Progenitor cell of endocrine pancreas (in vitro differentiated cells): ENCODE measurements at regions not wholly inside any gene's neighbourhood (a gene's known extent, or its start where the extent isn't known, plus 50 kb on each side); places are given as distances from the start of the nearest gene placed in this dataset.
A peak's percentile ranks its signal among the peaks of the same experiment; 100 is the strongest.

ENCODE experiments used
- DNase-seq: peaks from one replicate; pipeline ENCODE4 v3.0.0; 2021; ENCODE audit warnings: low spot score; ENCODE audit not compliant: unreplicated experiment
- H3K27ac Mint-ChIP-seq: 2 replicates; pipeline ENCODE4 v1.8.0; 2021; ENCODE audit warnings: mild to moderate bottlenecking, moderate library complexity, mixed read lengths
- H3K27me3 Mint-ChIP-seq: 2 replicates; pipeline ENCODE4 v1.8.0; 2021; ENCODE audit warnings: mixed read lengths
- H3K36me3 Mint-ChIP-seq: 2 replicates; pipeline ENCODE4 v1.8.0; 2022; ENCODE audit warnings: mixed read lengths; ENCODE audit not compliant: insufficient read depth
- H3K4me1 Mint-ChIP-seq: 2 replicates; pipeline ENCODE4 v1.8.0; 2021; ENCODE audit warnings: low read depth, mixed read lengths
- H3K4me3 Mint-ChIP-seq: 2 replicates; pipeline ENCODE4 v1.8.0; 2021; ENCODE audit warnings: low read depth, mild to moderate bottlenecking, moderate library complexity, mixed read lengths
- H3K9me3 Mint-ChIP-seq: 2 replicates; pipeline ENCODE4 v1.8.0; 2021; ENCODE audit warnings: low read depth, mixed read lengths
- TF ChIP-seq, protein P1 (sequence below): fragments of 200-600 bp; sonication (generic); IDR thresholded peaks from one replicate; pipeline ENCODE4 v1.5.0; 2021; ENCODE audit warnings: antibody characterized with exemption, mild to moderate bottlenecking; ENCODE audit not compliant: unreplicated experiment

DNA sequence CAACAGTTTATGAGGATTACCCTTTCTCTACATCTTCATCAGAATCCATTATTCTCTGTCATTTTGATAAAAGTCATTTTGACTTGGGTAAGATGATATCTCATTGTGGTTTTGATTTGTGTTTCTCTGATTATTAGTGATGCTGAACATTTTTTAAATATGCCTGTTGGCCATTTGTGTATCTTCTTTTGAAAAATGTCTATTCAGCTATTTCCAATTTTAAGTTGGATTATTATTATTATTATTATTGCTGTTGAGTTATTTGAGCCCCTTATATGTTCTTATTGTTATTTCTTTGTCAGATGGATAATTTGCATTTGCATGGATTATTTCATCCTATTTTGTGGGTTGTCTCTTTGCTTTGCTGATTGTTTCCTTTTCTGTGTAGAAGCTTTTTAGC lies 421.2 kb upstream of the LMCD1 start:
- H3K4me3 Mint-ChIP-seq: no peak overlapping the region
- H3K27ac Mint-ChIP-seq: no peak overlapping the region
- TF ChIP-seq, protein P1, sequence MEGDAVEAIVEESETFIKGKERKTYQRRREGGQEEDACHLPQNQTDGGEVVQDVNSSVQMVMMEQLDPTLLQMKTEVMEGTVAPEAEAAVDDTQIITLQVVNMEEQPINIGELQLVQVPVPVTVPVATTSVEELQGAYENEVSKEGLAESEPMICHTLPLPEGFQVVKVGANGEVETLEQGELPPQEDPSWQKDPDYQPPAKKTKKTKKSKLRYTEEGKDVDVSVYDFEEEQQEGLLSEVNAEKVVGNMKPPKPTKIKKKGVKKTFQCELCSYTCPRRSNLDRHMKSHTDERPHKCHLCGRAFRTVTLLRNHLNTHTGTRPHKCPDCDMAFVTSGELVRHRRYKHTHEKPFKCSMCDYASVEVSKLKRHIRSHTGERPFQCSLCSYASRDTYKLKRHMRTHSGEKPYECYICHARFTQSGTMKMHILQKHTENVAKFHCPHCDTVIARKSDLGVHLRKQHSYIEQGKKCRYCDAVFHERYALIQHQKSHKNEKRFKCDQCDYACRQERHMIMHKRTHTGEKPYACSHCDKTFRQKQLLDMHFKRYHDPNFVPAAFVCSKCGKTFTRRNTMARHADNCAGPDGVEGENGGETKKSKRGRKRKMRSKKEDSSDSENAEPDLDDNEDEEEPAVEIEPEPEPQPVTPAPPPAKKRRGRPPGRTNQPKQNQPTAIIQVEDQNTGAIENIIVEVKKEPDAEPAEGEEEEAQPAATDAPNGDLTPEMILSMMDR: no peak
- DNase-seq: no peak
- no peaks in the 10 kb centered on the region for H3K36me3 Mint-ChIP-seq
- no peaks in the 10 kb centered on the region for H3K4me1 Mint-ChIP-seq
- no peaks in the 10 kb centered on the region for H3K9me3 Mint-ChIP-seq
- H3K27me3 Mint-ChIP-seq: no peaks in the 10 kb centered on the region

GRCh38 chr3:8085498-8085897 lies 416.1 kb upstream of the LMCD1 start:
- no peaks in the 10 kb centered on the region for H3K27me3 Mint-ChIP-seq

GRCh38 chr3:8087951-8088350 lies 413.7 kb upstream of the LMCD1 start:
- Mint-ChIP-seq H3K4me1 (no peaks in the 10 kb centered on the region), H3K27me3 (no peaks in the 10 kb centered on the region), H3K9me3 (peaks cover 3% of the 10 kb centered on the region), H3K36me3 (no peaks in the 10 kb centered on the region), H3K27ac (no peak overlapping the region), H3K4me3 (no peak overlapping the region)
- DNase-seq: no peak
- TF ChIP-seq, protein P1: no peak

More at GRCh38 chr3:8085498-8085897, 416.1 kb upstream of the LMCD1 start:
- TF ChIP-seq, protein P1: no peak
- peaks cover 3% of the 10 kb centered on the region for H3K9me3 Mint-ChIP-seq
- no peaks in the 10 kb centered on the region for H3K36me3 Mint-ChIP-seq
- no peak for DNase-seq
- no peaks in the 10 kb centered on the region for H3K4me1 Mint-ChIP-seq
- H3K27ac Mint-ChIP-seq: no peak overlapping the region
- H3K4me3 Mint-ChIP-seq: no peak overlapping the region

DNA sequence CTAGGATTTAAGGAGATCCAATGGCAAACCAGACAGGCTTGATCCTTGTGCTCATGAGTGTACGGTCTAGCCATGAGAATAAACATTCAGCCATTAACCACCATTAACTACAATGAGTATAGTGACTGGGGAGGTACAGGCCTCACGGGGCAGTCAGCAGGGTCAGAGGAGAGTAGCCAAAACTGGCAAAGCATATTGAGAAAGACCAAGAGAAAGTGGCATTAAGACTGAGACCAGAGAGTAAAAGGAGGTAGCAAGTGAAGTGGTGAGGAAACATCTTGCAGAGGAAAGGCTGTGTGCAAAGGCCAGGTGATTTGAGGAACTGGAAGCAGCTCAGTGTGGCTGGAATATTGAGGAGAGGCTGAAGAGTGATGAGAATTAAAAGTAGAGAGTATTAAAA lies 407.2 kb upstream of the LMCD1 start:
- no peak overlapping the region for H3K27ac Mint-ChIP-seq
- H3K4me1 Mint-ChIP-seq: no peaks in the 10 kb centered on the region
- peaks cover 3% of the 10 kb centered on the region for H3K9me3 Mint-ChIP-seq
- no peak for DNase-seq
- H3K4me3 Mint-ChIP-seq: no peak overlapping the region
- no peaks in the 10 kb centered on the region for H3K27me3 Mint-ChIP-seq
- TF ChIP-seq, protein P1: no peak
- H3K36me3 Mint-ChIP-seq: no peaks in the 10 kb centered on the region

- DNase-seq: no peak
- Mint-ChIP-seq H3K27me3 (no peaks in the 10 kb centered on the region), H3K27ac (no peak overlapping the region)
These were observed 405.9 kb upstream of the LMCD1 start for GRCh38 chr3:8095724-8096123.

More at GRCh38 chr3:8095724-8096123, 405.9 kb upstream of the LMCD1 start:
- H3K4me3 Mint-ChIP-seq: no peak overlapping the region
- H3K4me1 Mint-ChIP-seq: no peaks in the 10 kb centered on the region
- H3K9me3 Mint-ChIP-seq: no peaks in the 10 kb centered on the region
- TF ChIP-seq, protein P1: peak; percentile 38
- H3K36me3 Mint-ChIP-seq: no peaks in the 10 kb centered on the region
